A673 (cell line): ENCODE measurements at regions not wholly inside any gene's neighbourhood (a gene's known extent, or its start where the extent isn't known, plus 50 kb on each side); places are given as distances from the start of the nearest gene placed in this dataset.

Experiments
- CTCF ChIP-seq: fragments of 300-800, 200-600 bp; sonication (generic); conservative IDR thresholded peaks from 2 replicates; pipeline ENCODE4 v1.5.1; 2017; ENCODE audit warnings: low read depth, mild to moderate bottlenecking, antibody characterized with exemption, low read length, moderate library complexity, mixed read lengths
- EZH2 ChIP-seq: fragments of 200-600 bp; sonication (generic); IDR thresholded peaks from 2 replicates; pipeline ENCODE4 v1.6.1; 2017; ENCODE audit warnings: borderline replicate concordance, low read depth, mild to moderate bottlenecking, mixed read lengths, antibody characterized with exemption, low read length; ENCODE audit not compliant: poor library complexity, severe bottlenecking

- TF ChIP-seq CTCF = no peak
- no peak for TF ChIP-seq EZH2
Measured at GRCh38 chr14:71430321-71430677, 501.9 kb upstream of the RGS6 start.
